ENCODE measurements at regions not wholly inside any gene's neighbourhood (a gene's known extent, or its start where the extent isn't known, plus 50 kb on each side); places are given as distances from the start of the nearest gene placed in this dataset.

GRCh38 chr3:160065282-160065681, 76.6 kb downstream of the IL12A start:
- no peak for TF ChIP-seq ZNF24 (IDR thresholded peaks at IDR 0.05)
- TF ChIP-seq CHD2 (IDR thresholded peaks at IDR 0.05; ENCODE audit: low read depth, low read length), result no peak
- TF ChIP-seq KAT8 (IDR thresholded peaks at IDR 0.05; ENCODE audit: low read depth), result no peak
- TF ChIP-seq U2AF2 (optimal IDR thresholded peaks at IDR 0.05; ENCODE audit: low read depth, low read length), result no peak
- TF ChIP-seq NFIC (IDR thresholded peaks at IDR 0.05), result no peak
- TF ChIP-seq EZH2 (IDR thresholded peaks at IDR 0.05; ENCODE audit: borderline replicate concordance, low read depth, low read length), result no peak
- no peak for TF ChIP-seq NELFE (IDR thresholded peaks at IDR 0.05; ENCODE audit: insufficient read depth, insufficient read length)
- TF ChIP-seq ADNP (tag; IDR thresholded peaks at IDR 0.05), result no peak
- no peak for TF ChIP-seq SUPT5H (IDR thresholded peaks at IDR 0.05)
- TF ChIP-seq ERF (CRISPR knock-in tag; IDR thresholded peaks at IDR 0.05), result no peak
- TF ChIP-seq HMG20A (CRISPR knock-in tag; conservative IDR thresholded peaks at IDR 0.05), result no peak
- TF ChIP-seq BRCA1 (IDR thresholded peaks at IDR 0.05), result no peak
- no peak for TF ChIP-seq BRCA1 (CRISPR knock-in tag; IDR thresholded peaks at IDR 0.05)

Data from K562 (cell line).